ENCODE measurements at regions not wholly inside any gene's neighbourhood (a gene's known extent, or its start where the extent isn't known, plus 50 kb on each side); places are given as distances from the start of the nearest gene placed in this dataset.
"Not testable (repeated sequence)": the region's sequence is repeated elsewhere in the genome, so short reads cannot be mapped to it uniquely, and the experiment has no call there.

- no peaks in the 10 kb centered on the region for H3K4me1 ChIP-seq
- no peaks in the 10 kb centered on the region for H3K27me3 ChIP-seq
- no peak overlapping the region for H3K27ac ChIP-seq
- DNase-seq (no peak), ATAC-seq (no peak)
- no peaks in the 10 kb centered on the region for H3K36me3 ChIP-seq
- TF ChIP-seq CTCF (IDR thresholded peaks at IDR 0.05) = no peak
- no peak overlapping the region for H3K4me3 ChIP-seq
- intact Hi-C loops (cut with DNase I) = no loop called here
- peaks cover 0 to 11% of the 10 kb centered on the region in 2 donors for H3K9me3 ChIP-seq
These were observed 1131.8 kb upstream of the TMPRSS15 start for GRCh38 chr21:19535356-19535755.

GRCh38 chr21:19537116-19537515 lies 1133.5 kb upstream of the TMPRSS15 start:
- no peak for TF ChIP-seq CTCF (IDR thresholded peaks at IDR 0.05)
- Histone ChIP-seq H3K36me3 (no peaks in the 10 kb centered on the region), H3K4me3 (no peak overlapping the region), H3K27ac (no peak overlapping the region), H3K27me3 (no peaks in the 10 kb centered on the region), H3K9me3 (peaks cover 0 to 11% of the 10 kb centered on the region in 2 donors), H3K4me1 (no peaks in the 10 kb centered on the region)
- intact Hi-C loops (cut with DNase I) = no loop called here
- DNase-seq (no peak), ATAC-seq (no peak)

GRCh38 chr21:19540287-19540686 lies 1136.7 kb upstream of the TMPRSS15 start:
- H3K9me3 ChIP-seq = peaks cover 0 to 22% of the 10 kb centered on the region in 2 donors
- ATAC-seq (no peak), DNase-seq (no peak)
- no peak overlapping the region for H3K4me3 ChIP-seq
- H3K36me3 ChIP-seq = no peaks in the 10 kb centered on the region
- intact Hi-C loops (cut with DNase I) = no loop called here
- H3K4me1 ChIP-seq = no peaks in the 10 kb centered on the region
- H3K27ac ChIP-seq = no peak overlapping the region
- TF ChIP-seq CTCF (IDR thresholded peaks at IDR 0.05) = no peak
- H3K27me3 ChIP-seq = no peaks in the 10 kb centered on the region

GRCh38 chr21:19541602-19542001 lies 1138.0 kb upstream of the TMPRSS15 start:
- Histone ChIP-seq H3K36me3 (no peaks in the 10 kb centered on the region), H3K27ac (no peak overlapping the region), H3K27me3 (no peaks in the 10 kb centered on the region), H3K4me1 (no peaks in the 10 kb centered on the region), H3K9me3 (peaks cover 0 to 25% of the 10 kb centered on the region in 2 donors), H3K4me3 (no peak overlapping the region)
- DNase-seq (no peak), ATAC-seq (no peak)
- intact Hi-C loops (cut with DNase I) = no loop called here
- TF ChIP-seq CTCF (IDR thresholded peaks at IDR 0.05) = no peak

- H3K27me3 ChIP-seq; H3K27ac ChIP-seq; DNase-seq; H3K4me1 ChIP-seq; ATAC-seq; H3K4me3 ChIP-seq; intact Hi-C loops (cut with DNase I); H3K36me3 ChIP-seq: not testable (repeated sequence)
- peaks cover 0 to 26% of the 10 kb centered on the region in 2 donors for H3K9me3 ChIP-seq
These were observed 1140.9 kb upstream of the TMPRSS15 start for GRCh38 chr21:19544493-19544892.

Measured in left lung (tissue), 4 donors.